Breast epithelium (tissue), 4 donors: ENCODE measurements at regions not wholly inside any gene's neighbourhood (a gene's known extent, or its start where the extent isn't known, plus 50 kb on each side); places are given as distances from the start of the nearest gene placed in this dataset.

Experiments
- DNase-seq, 2 donors: peaks; one replicate each; pipeline ENCODE4 v3.0.0-alpha.2; 2019; ENCODE audit warnings: low spot score in 2 of 2
- H3K27ac ChIP-seq, 2 donors: fragments of 200-600 bp; sonication (generic) in 1 of 2; one replicate each; pipeline ENCODE4 v1.5.1; 2016 to 2019; ENCODE audit warnings: mild to moderate bottlenecking in 1 of 2
- H3K27me3 ChIP-seq, 2 donors: fragments of 200-600 bp; sonication (generic) in 1 of 2; one replicate each; pipeline versions ENCODE4 v1.5.1 to v1.6.0; 2017 to 2019; ENCODE audit warnings: control low read depth in 1 of 2, mild to moderate bottlenecking in 1 of 2
- H3K36me3 ChIP-seq: fragments of 200-600 bp; one replicate; pipeline ENCODE4 v1.5.1; 2019
- H3K4me1 ChIP-seq, 2 donors: fragments of 200-600 bp; sonication (generic); one replicate each; pipeline ENCODE4 v1.5.1; 2016 to 2019; ENCODE audit warnings: control low read depth in 1 of 2
- H3K4me3 ChIP-seq, 3 donors: fragments of 200-600 bp; sonication (generic); 1 replicate in 2 of 3; 2 replicates in 1 of 3; pipeline ENCODE4 v1.5.1; 2016 to 2019; ENCODE audit warnings: mild to moderate bottlenecking in 3 of 3, moderate library complexity in 2 of 3
- H3K9me3 ChIP-seq, 2 donors: fragments of 200-600 bp; sonication (generic) in 1 of 2; one replicate each; pipeline ENCODE4 v1.5.1; 2016 to 2019; ENCODE audit warnings: control low read depth in 1 of 2
- POLR2A ChIP-seq: fragments of 450-650 bp; IDR thresholded peaks from one replicate; pipeline ENCODE4 v1.6.1; 2016; ENCODE audit warnings: antibody characterized with exemption, mild to moderate bottlenecking, moderate library complexity
- POLR2AphosphoS5 ChIP-seq, 3 donors: sonication (generic); formaldehyde crosslinking; IDR thresholded peaks; one replicate each; pipeline ENCODE4 v1.6.1; 2017; ENCODE audit warnings: antibody characterized with exemption in 3 of 3
- intact Hi-C: fragments of 100-400 bp; cut with DNase I; formaldehyde crosslinking; loops from one replicate; pipeline ENCODE4 v1.15.1; 2023; ENCODE audit warnings: low total_unique reads
- TF ChIP-seq, protein P1 (sequence below), 3 donors: fragments of 450-650 bp; IDR thresholded peaks; one replicate each; pipeline ENCODE4 v1.5.1; 2016 to 2017; ENCODE audit warnings: antibody characterized with exemption in 3 of 3, mild to moderate bottlenecking in 3 of 3, moderate library complexity in 3 of 3

- H3K27me3 ChIP-seq: no peaks in the 10 kb centered on the region
- H3K27ac ChIP-seq: no peak overlapping the region
- no peaks in the 10 kb centered on the region for H3K36me3 ChIP-seq
- H3K9me3 ChIP-seq: no peaks in the 10 kb centered on the region
- no peaks in the 10 kb centered on the region for H3K4me1 ChIP-seq
- no peak overlapping the region for H3K4me3 ChIP-seq
- DNase-seq: no peak
- TF ChIP-seq POLR2A (no peak), POLR2AphosphoS5 (IDR thresholded peaks at IDR 0.05) (no peak)
- TF ChIP-seq, protein P1, sequence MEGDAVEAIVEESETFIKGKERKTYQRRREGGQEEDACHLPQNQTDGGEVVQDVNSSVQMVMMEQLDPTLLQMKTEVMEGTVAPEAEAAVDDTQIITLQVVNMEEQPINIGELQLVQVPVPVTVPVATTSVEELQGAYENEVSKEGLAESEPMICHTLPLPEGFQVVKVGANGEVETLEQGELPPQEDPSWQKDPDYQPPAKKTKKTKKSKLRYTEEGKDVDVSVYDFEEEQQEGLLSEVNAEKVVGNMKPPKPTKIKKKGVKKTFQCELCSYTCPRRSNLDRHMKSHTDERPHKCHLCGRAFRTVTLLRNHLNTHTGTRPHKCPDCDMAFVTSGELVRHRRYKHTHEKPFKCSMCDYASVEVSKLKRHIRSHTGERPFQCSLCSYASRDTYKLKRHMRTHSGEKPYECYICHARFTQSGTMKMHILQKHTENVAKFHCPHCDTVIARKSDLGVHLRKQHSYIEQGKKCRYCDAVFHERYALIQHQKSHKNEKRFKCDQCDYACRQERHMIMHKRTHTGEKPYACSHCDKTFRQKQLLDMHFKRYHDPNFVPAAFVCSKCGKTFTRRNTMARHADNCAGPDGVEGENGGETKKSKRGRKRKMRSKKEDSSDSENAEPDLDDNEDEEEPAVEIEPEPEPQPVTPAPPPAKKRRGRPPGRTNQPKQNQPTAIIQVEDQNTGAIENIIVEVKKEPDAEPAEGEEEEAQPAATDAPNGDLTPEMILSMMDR (IDR thresholded peaks at IDR 0.05): no peak
- intact Hi-C loops: no loop called here
Measured at GRCh38 chr11:129724866-129725265, 90.8 kb upstream of the TMEM45B start.

DNA sequence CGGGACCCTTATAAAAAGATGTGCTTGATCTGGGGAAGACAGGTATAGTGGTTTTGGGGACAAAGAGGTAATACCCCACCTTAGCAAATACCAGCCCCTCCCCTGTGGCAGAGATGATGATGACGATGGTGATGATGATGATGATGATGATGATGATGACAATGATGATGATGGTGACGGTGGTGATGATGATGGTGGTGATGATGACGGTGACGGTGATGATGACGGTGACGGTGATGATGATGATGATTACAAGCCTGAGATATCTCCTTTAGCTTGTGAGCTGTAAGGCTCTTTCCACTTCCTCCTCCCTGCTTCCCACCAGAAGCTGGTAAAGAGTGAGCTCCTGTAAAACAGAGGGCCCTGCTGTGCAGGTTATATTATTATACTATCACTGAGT, 89.5 kb upstream of the TMEM45B start:
- intact Hi-C loops: no loop called here

DNA sequence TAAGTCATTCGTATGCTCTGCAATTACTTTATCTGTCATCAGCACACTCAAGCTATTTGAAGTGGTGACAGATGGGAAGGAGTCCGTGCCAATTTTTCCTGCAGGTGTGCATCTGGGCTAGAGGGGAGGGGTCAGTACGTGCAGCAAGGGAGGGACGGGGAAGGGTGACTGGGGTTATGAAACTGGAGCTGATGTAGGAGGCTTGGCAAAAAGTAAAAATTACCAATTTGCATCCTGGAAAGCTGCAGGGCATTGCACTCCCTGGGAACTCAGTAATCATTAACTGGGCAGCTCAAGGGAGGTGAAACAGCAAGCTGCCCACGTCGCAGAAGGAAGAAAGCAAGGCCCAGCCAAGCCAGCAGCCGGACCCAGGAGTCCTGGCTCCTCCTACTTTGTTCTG, 87.1 kb upstream of the TMEM45B start:
- H3K27ac ChIP-seq: no peak overlapping the region
- TF ChIP-seq POLR2AphosphoS5 (IDR thresholded peaks at IDR 0.05): no peak
- no peak for TF ChIP-seq POLR2A
- TF ChIP-seq, protein P1 (IDR thresholded peaks at IDR 0.05): no peak
- no peaks in the 10 kb centered on the region for H3K27me3 ChIP-seq
- H3K4me1 ChIP-seq: no peaks in the 10 kb centered on the region
- no peak overlapping the region for H3K4me3 ChIP-seq
- intact Hi-C loops: no loop called here
- H3K36me3 ChIP-seq: no peaks in the 10 kb centered on the region
- no peak for DNase-seq
- no peaks in the 10 kb centered on the region for H3K9me3 ChIP-seq

More for the DNA sequence above, 89.5 kb upstream of the TMEM45B start:
- Histone ChIP-seq H3K27ac (no peak overlapping the region), H3K4me3 (no peak overlapping the region), H3K9me3 (no peaks in the 10 kb centered on the region), H3K36me3 (no peaks in the 10 kb centered on the region), H3K4me1 (no peaks in the 10 kb centered on the region), H3K27me3 (no peaks in the 10 kb centered on the region)
- no peak for DNase-seq
- no peak for TF ChIP-seq POLR2AphosphoS5 (IDR thresholded peaks at IDR 0.05)
- TF ChIP-seq POLR2A: no peak
- TF ChIP-seq, protein P1 (IDR thresholded peaks at IDR 0.05): no peak

DNA sequence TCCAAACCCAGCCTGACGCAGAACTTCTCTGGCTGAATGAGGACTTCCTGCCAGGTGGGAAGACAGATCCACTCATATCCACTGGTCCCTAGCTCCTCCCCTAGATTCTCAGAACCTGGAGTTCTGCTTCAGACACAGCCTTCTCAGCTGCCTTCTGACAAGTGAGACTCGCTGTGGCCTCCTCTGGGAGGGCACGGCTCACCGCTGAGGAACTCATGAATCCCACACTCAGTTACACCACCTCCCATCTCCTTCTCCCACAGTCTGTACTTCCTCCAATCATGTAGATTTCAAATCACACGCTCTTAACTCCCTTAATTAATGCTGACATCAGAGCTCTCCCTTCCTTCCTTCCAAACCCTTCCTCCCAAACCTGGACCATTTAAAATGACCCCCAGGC, 86.4 kb upstream of the TMEM45B start:
- Histone ChIP-seq H3K36me3 (no peaks in the 10 kb centered on the region), H3K27ac (no peak overlapping the region)

DNA sequence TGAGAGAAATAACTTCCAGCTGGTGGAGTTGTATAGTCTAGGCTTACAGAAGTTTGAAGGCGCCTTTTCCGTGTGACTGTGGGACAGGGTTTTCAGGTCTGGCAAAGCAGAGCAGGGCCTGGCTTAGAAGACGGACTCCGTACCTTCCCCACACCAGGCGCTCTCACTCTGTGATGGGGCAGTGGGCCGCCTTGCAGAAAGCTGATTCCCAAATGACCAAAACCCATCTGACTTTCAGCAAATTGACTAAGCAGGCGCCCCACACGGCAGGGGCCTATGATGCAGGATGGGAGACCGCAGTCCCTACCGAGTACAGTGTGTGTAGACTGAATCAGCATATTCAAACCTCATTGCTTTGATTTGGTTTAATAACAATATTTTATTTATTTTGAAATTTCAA, 85.8 kb upstream of the TMEM45B start:
- no peak for TF ChIP-seq POLR2AphosphoS5 (IDR thresholded peaks at IDR 0.05)
- TF ChIP-seq, protein P1 (IDR thresholded peaks at IDR 0.05): no peak
- TF ChIP-seq POLR2A: no peak
- intact Hi-C loops: no loop called here

More for the DNA sequence above, 86.4 kb upstream of the TMEM45B start:
- intact Hi-C loops: no loop called here
- DNase-seq: no peak
- no peaks in the 10 kb centered on the region for H3K4me1 ChIP-seq
- TF ChIP-seq POLR2AphosphoS5 (IDR thresholded peaks at IDR 0.05) (no peak), POLR2A (no peak)
- TF ChIP-seq, protein P1 (IDR thresholded peaks at IDR 0.05): no peak
- no peaks in the 10 kb centered on the region for H3K27me3 ChIP-seq
- no peak overlapping the region for H3K4me3 ChIP-seq
- H3K9me3 ChIP-seq: no peaks in the 10 kb centered on the region

More for the DNA sequence above, 85.8 kb upstream of the TMEM45B start:
- Histone ChIP-seq H3K27me3 (no peaks in the 10 kb centered on the region), H3K27ac (no peak overlapping the region), H3K4me1 (no peaks in the 10 kb centered on the region), H3K36me3 (no peaks in the 10 kb centered on the region), H3K9me3 (no peaks in the 10 kb centered on the region), H3K4me3 (no peak overlapping the region)
- no peak for DNase-seq
